K562 (cell line): ENCODE measurements at regions not wholly inside any gene's neighbourhood (a gene's known extent, or its start where the extent isn't known, plus 50 kb on each side); places are given as distances from the start of the nearest gene placed in this dataset.

Source experiments
- ZNF174 ChIP-seq: fragments of 250-450 bp; sonication (Bioruptor Pico); IDR thresholded peaks from 2 replicates; pipeline ENCODE4 v1.4.0; 2020; ENCODE audit warnings: mild to moderate bottlenecking
- TF ChIP-seq, protein P1 (sequence below), 3 experiments: IDR thresholded peaks in 2 of 3; conservative IDR thresholded peaks in 1 of 3; 2 replicates each; pipeline ENCODE4 v1.5.1; 2011 to 2012; ENCODE audit warnings: low read length in 3 of 3, mild to moderate bottlenecking in 3 of 3, control low read depth in 2 of 3, improper control_type of control experiment in 1 of 3, inconsistent platforms in 1 of 3, low read depth in 1 of 3, mixed read lengths in 1 of 3, moderate library complexity in 1 of 3; ENCODE audit not compliant: insufficient read depth in 2 of 3
- TF ChIP-seq, protein P2 (sequence below), 2 experiments: fragments of 450-650 bp; IDR thresholded peaks; 2 replicates each; pipeline ENCODE4 v1.6.1; 2016; ENCODE audit warnings: mild to moderate bottlenecking in 2 of 2, borderline replicate concordance in 1 of 2, low read depth in 1 of 2, moderate library complexity in 1 of 2

DNA sequence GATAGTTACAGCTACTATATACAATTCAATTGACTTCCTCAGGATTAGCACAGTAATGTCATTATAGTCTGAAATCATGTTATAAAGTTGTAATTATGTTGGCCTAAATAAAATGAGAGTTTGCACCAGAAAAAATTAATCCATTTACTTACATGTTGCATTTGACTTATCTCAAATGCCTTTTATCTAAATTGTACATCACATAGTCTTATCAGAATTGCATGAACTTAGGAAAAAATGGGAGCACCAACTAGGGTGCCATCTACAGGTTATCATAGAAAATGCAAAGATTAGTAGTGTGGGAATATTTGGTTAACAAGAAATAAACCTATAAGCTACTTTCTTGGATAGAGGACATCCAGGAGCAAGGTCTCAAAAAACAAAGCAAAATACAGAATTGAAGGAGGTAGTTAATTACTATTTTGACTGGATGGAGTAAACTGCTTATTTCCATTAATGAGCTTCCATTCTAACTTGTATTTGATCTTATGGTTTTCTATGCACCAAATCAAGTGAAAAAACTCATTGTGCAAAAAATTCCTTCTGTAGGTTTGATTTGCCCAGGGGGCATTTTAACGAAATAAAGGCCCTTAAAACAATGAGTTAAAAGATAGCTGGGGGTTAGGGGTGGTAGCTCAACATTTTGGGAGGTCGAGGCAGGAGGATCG, 60.0 kb upstream of the ORC5 start:
- TF ChIP-seq, protein P1, sequence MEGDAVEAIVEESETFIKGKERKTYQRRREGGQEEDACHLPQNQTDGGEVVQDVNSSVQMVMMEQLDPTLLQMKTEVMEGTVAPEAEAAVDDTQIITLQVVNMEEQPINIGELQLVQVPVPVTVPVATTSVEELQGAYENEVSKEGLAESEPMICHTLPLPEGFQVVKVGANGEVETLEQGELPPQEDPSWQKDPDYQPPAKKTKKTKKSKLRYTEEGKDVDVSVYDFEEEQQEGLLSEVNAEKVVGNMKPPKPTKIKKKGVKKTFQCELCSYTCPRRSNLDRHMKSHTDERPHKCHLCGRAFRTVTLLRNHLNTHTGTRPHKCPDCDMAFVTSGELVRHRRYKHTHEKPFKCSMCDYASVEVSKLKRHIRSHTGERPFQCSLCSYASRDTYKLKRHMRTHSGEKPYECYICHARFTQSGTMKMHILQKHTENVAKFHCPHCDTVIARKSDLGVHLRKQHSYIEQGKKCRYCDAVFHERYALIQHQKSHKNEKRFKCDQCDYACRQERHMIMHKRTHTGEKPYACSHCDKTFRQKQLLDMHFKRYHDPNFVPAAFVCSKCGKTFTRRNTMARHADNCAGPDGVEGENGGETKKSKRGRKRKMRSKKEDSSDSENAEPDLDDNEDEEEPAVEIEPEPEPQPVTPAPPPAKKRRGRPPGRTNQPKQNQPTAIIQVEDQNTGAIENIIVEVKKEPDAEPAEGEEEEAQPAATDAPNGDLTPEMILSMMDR (IDR thresholded peaks at IDR 0.05 in 2 of 3, conservative IDR thresholded peaks at IDR 0.05 in 1 of 3; ENCODE audit: insufficient read depth in 2 of 3, low read depth in 1 of 3, low read length in 3 of 3), result peak in 2 of 3 experiments; percentile 0 to 37; a peak in 2 of 6 replicates
- TF ChIP-seq, protein P2, sequence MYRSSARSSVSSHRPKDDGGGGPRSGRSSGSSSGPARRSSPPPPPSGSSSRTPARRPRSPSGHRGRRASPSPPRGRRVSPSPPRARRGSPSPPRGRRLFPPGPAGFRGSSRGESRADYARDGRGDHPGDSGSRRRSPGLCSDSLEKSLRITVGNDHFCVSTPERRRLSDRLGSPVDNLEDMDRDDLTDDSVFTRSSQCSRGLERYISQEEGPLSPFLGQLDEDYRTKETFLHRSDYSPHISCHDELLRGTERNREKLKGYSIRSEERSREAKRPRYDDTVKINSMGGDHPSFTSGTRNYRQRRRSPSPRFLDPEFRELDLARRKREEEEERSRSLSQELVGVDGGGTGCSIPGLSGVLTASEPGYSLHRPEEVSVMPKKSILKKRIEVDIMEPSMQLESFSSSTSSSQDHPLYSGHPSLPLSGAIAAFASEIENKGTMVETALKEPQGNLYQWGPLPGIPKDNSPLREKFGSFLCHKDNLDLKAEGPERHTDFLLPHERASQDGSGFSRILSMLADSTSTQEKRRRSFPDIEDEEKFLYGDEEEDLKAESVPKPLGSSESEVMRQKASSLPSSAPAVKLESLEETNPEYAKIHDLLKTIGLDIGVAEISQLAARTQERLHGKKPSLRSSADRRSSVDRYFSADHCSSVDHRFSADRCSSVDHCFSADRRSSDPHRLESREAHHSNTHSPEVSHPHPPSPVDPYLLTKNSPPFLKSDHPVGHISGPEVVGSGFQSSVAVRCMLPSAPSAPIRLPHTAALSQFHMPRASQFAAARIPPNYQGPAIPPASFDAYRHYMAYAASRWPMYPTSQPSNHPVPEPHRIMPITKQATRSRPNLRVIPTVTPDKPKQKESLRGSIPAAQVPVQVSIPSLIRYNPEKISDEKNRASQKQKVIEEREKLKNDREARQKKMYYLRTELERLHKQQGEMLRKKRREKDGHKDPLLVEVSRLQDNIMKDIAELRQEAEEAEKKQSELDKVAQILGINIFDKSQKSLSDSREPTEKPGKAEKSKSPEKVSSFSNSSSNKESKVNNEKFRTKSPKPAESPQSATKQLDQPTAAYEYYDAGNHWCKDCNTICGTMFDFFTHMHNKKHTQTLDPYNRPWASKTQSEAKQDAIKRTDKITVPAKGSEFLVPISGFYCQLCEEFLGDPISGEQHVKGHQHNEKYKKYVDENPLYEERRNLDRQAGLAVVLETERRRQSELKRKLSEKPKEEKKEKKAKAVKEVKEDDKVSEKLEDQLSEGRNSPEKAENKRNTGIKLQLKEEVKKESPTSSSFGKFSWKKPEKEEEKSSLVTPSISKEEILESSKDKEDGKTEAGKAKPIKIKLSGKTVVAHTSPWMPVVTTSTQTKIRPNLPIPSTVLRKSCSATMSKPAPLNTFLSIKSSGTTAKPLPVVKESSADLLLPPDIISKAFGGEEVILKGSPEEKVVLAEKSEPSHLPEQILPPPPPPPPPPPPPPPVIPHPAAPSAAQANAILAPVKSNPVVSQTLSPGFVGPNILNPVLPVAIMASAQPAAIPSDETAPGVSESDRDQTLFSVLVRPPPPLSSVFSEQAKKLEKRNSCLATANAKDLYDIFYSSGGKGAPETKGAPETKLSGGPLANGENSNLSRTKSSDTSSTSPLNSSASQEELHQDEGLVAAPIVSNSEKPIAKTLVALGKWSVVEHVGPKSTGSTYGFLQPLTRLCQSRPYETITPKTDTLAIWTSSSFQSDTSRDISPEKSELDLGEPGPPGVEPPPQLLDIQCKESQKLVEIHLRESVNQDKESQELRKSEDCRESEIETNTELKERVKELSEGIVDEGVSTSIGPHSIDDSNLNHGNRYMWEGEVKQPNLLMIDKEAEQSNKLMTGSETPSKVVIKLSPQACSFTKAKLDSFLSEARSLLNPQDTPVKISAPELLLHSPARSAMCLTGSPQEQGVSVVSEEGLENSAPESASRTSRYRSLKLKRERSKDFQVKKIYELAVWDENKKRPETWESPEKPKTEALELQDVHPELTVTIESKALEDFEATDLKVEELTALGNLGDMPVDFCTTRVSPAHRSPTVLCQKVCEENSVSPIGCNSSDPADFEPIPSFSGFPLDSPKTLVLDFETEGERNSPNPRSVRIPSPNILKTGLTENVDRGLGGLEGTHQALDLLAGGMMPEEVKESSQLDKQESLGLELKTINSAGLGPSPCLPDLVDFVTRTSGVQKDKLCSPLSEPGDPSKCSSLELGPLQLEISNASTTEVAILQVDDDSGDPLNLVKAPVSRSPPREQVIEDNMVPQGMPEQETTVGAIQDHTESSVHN (IDR thresholded peaks at IDR 0.05; ENCODE audit: borderline replicate concordance in 1 of 2, low read depth in 1 of 2), result no peak
- TF ChIP-seq ZNF174 (CRISPR knock-in tag), result no peak
